Panc1 (cell line): ENCODE measurements at regions not wholly inside any gene's neighbourhood (a gene's known extent, or its start where the extent isn't known, plus 50 kb on each side); places are given as distances from the start of the nearest gene placed in this dataset.

Source experiments
- ATAC-seq: fragments of 200-7000 bp; cut with Tn5 transposase; 2 replicates; pipeline ENCODE4 v1.9.1; 2020; ENCODE audit warnings: mild to moderate bottlenecking, moderate library complexity
- BruUV-seq: library from RNA; stranded (reverse); fragments of 400-500 nt; replicated peaks from 2 replicates; lab custom pipeline; 2021; lab: Mats Ljungman, UMichigan
- CTCF ChIA-PET: fragments of 300-600 bp; sonication (Branson Sonifier 250); formaldehyde crosslinking; loops from one replicate; lab custom pipeline; 2022; ENCODE audit warnings: antibody characterized with exemption; lab: Charles Lee
- POLR2A ChIA-PET: fragments of 300-600 bp; sonication (Branson Sonifier 250); formaldehyde crosslinking; loops from one replicate; lab custom pipeline; 2022; ENCODE audit warnings: antibody characterized with exemption; lab: Charles Lee
- DNase-seq: peaks from one replicate; pipeline ENCODE4 v3.0.0-alpha.2; 2010; ENCODE audit warnings: low read depth, low spot score
- H3K27ac ChIP-seq: 2 replicates; pipeline ENCODE4 v1.5.1; 2011; ENCODE audit warnings: mild to moderate bottlenecking, low read length, inconsistent platforms
- H3K27me3 ChIP-seq: fragments of 200-500 bp; sonication (Bioruptor generic); 2 replicates; pipeline ENCODE4 v1.6.0; 2014; ENCODE audit warnings: low read length, inconsistent platforms; ENCODE audit not compliant: control insufficient read depth, insufficient read depth
- H3K36me3 ChIP-seq: fragments of 200-500 bp; sonication (Bioruptor generic); 2 replicates; pipeline ENCODE4 v1.5.1; 2014; ENCODE audit warnings: inconsistent platforms, mild to moderate bottlenecking, low read length, moderate library complexity; ENCODE audit not compliant: control insufficient read depth, insufficient read depth
- H3K4me1 ChIP-seq: 2 replicates; pipeline ENCODE4 v1.5.1; 2011; ENCODE audit warnings: inconsistent platforms, mild to moderate bottlenecking, low read length, moderate library complexity; ENCODE audit not compliant: control insufficient read depth, insufficient read depth
- H3K4me3 ChIP-seq, 2 experiments: 2 replicates each; pipeline ENCODE4 v1.5.1; 2011 to 2012; ENCODE audit warnings: low read depth in 2 of 2, low read length in 2 of 2, mild to moderate bottlenecking in 2 of 2, inconsistent platforms in 1 of 2, moderate library complexity in 1 of 2
- H3K9me3 ChIP-seq: fragments of 200-500 bp; sonication (Bioruptor generic); 2 replicates; pipeline ENCODE4 v1.5.1; 2014; ENCODE audit warnings: low read depth, mild to moderate bottlenecking, inconsistent platforms, low read length, moderate library complexity; ENCODE audit not compliant: control insufficient read depth, insufficient read depth
- CTCF ChIP-seq: fragments of 450-650 bp; IDR thresholded peaks from 2 replicates; pipeline ENCODE4 v1.5.1; 2017; ENCODE audit warnings: mild to moderate bottlenecking
- POLR2AphosphoS5 ChIP-seq: IDR thresholded peaks from 2 replicates; pipeline ENCODE4 v1.6.1; 2012; ENCODE audit warnings: mild to moderate bottlenecking, low read depth, low read length, moderate library complexity
- REST ChIP-seq, 2 experiments: IDR thresholded peaks; 2 replicates each; pipeline ENCODE4 v1.6.1; 2011 to 2012; ENCODE audit warnings: low read depth in 2 of 2, control low read depth in 1 of 2, low read length in 1 of 2, mild to moderate bottlenecking in 1 of 2, moderate library complexity in 1 of 2; ENCODE audit not compliant: insufficient read depth in 1 of 2
- SIN3A ChIP-seq: IDR thresholded peaks from 2 replicates; pipeline ENCODE4 v1.6.1; 2012; ENCODE audit warnings: low read depth, mild to moderate bottlenecking, low read length, moderate library complexity, borderline replicate concordance; ENCODE audit not compliant: insufficient read depth
- TCF7L2 ChIP-seq: IDR thresholded peaks from 2 replicates; pipeline ENCODE4 v1.6.1; 2011; ENCODE audit warnings: mild to moderate bottlenecking, low read depth, low read length, inconsistent platforms
- in situ Hi-C: cut with HindIII; loops from 2 replicates; pipeline ENCODE4 v1.10.0; 2016; ENCODE audit warnings: low sequenced_read_pairs, low pct_unique_long_range_greater_than_20kb
- intact Hi-C: fragments of 100-400 bp; cut with micrococcal nuclease; formaldehyde crosslinking; loops from one replicate; pipeline ENCODE4 v1.10.0; 2022; ENCODE audit not compliant: unreplicated experiment

GRCh38 chr13:39864221-39864620 is 208.8 kb downstream of the COG6 start:
- no peaks in the 10 kb centered on the region for H3K9me3 ChIP-seq
- TF ChIP-seq REST (IDR thresholded peaks at IDR 0.05; ENCODE audit: insufficient read depth in 1 of 2, low read depth in 2 of 2, low read length in 1 of 2): no peak
- TF ChIP-seq CTCF: no peak
- no peak for TF ChIP-seq TCF7L2
- TF ChIP-seq POLR2AphosphoS5: no peak
- TF ChIP-seq SIN3A: no peak
- H3K27me3 ChIP-seq: no peaks in the 10 kb centered on the region
- POLR2A ChIA-PET: no interaction called here
- no peak for ATAC-seq
- CTCF ChIA-PET: no interaction called here
- H3K4me3 ChIP-seq: no peak overlapping the region
- no peak overlapping the region for H3K27ac ChIP-seq
- no peak for DNase-seq
- in situ Hi-C loops: no loop called here
- intact Hi-C loops: no loop called here
- H3K4me1 ChIP-seq: no peaks in the 10 kb centered on the region
- H3K36me3 ChIP-seq: no peaks in the 10 kb centered on the region
- BruUV-seq: no TSS peak

GRCh38 chr13:39866722-39867121 is 211.3 kb downstream of the COG6 start:
- Histone ChIP-seq H3K27me3 (no peaks in the 10 kb centered on the region), H3K4me1 (no peaks in the 10 kb centered on the region), H3K27ac (no peak overlapping the region), H3K9me3 (no peaks in the 10 kb centered on the region), H3K4me3 (no peak overlapping the region), H3K36me3 (no peaks in the 10 kb centered on the region)
- ChIA-PET CTCF (no interaction called here), POLR2A (no interaction called here)
- TF ChIP-seq REST (IDR thresholded peaks at IDR 0.05; ENCODE audit: insufficient read depth in 1 of 2, low read depth in 2 of 2, low read length in 1 of 2) (no peak), TCF7L2 (no peak)
- no TSS peak for BruUV-seq
- intact Hi-C loops: no loop called here
- in situ Hi-C loops: no loop called here
- DNase-seq (no peak), ATAC-seq (no peak)
